ENCODE measurements at regions not wholly inside any gene's neighbourhood (a gene's known extent, or its start where the extent isn't known, plus 50 kb on each side); places are given as distances from the start of the nearest gene placed in this dataset.
"Not testable (repeated sequence)": the region's sequence is repeated elsewhere in the genome, so short reads cannot be mapped to it uniquely, and the experiment has no call there.

DNA sequence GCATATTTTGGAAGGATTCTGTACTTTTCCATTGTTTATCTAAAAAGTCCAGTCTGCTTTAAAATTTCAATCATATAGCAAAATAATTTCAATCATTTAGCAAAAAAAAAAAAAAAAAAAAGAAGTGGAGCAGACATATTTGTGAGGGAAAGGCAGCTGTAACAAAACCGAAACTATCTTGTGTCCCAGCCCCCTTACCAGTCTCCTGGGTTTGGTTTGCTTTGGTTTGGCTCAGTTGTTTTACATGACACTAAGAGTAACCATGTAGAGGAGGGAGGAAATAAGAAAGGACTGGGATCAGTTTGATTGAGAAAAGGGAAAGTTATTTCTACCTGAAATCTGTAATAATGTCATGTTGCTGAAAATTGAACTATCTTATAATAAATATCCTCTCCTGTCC, 158.8 kb upstream of the GADL1 start:
- no peak for DNase-seq

DNA sequence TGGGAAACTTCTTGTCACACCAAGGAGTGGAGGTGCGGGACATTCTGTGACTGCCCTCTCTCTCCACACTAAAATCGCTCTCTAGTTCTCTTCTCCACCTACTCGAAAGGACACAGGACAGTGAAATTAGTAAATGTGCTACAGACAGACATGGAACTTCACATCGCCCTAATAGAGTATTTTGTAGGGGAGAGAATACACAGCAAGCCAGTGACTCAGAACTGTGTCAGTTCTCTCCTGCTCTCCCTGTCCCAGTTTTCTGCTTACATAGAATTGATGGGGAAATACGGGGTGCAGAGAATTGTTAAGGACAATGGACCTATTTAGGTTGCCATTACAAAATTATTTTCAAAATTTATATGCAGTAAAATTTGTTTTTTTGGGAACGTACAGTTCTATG, 159.6 kb upstream of the GADL1 start:
- DNase-seq: no peak

DNA sequence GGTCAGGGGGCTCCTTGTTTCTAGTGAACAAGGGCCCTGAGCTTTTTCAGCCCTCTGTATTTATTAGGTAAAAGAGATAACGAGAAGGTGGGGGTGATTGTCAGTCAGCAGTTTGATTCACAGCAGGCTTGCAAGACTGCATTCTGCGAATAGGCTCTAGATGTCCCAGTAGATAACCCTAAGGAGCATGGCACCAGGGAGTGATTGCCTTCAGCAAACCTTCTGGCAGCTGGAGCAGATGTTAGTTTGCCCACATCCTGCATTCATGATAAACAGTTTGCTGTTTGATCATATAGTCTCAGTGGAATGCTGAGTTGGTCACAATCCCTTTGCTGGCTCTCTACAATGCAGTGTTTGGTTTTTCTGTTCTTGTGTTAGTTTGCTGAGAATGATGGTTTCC, 161.3 kb upstream of the GADL1 start:
- no peak for DNase-seq

DNA sequence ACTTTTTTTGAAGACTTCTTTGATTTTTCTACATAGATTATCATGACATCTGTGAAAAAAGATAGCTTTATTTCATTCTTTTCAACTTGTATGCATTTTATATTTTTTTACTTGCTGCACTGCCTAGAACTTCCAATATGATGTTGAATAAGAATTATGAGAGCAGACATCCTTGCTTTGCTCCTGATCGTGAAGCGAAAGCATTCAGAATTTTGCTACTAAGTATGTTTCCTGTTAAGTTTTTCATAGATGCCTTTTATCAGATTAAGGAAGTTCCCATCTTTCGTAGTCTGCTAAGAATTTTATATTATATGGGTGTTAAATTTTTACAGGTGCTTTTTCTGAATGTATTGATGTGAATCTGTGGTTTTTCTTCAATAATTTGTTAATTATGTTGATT, 163.4 kb upstream of the GADL1 start:
- DNase-seq: no peak

DNA sequence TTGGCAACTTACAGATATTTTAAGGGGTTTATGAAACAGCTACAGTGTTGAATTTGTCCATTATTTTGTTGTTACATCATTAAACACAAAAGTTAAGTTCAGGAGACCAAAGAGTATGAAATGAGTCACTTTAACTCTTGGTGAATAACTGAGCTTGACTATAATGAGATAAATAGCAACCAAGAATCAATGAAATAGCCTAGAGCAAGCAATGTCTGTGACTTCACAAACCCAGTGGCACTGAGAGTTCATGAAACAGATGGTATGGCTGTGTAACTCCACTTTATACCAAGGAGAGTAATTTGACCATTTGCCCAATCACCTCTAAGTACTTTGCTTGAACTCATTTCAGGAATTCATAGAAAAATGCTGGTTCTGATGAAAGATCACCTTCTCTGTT, 169.6 kb upstream of the GADL1 start:
- no peak for DNase-seq

DNA sequence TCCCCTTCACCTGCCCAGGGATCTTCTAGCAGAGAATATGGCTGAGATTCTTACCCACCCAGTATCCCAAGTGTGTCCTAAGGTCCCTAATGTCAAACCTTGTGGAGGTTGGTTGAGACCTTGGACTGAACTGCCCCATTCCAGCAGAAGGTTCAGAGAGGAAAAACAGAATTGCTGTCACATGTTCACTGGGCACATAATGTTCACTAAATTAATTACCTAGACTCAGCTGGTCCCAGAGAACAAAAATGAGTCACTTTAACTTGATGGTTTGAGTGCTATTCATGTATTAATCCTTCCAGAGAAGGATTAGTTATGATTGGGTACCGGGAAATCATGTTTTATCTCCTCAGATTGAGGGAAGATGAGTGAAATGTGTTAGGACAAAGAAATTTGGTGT, 171.3 kb upstream of the GADL1 start:
- no peak for DNase-seq

DNA sequence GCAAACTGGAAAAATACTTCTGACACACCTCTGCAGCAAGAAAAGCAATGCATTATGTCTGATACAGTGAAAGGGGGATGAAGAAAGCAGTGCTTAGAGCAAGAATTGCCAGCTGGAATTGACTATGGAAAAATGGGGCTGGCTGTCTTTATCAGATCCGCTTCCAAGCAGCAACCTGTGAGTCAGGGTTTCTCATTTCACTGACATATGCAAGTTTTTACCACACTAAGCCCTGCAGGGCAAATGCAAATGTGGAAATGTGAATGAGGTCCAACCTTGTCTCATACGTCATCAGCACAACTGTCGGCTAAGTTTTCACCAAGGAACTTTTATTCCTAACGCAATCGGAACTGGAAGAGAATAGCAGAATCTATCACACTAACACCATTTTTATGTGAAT, 172.5 kb upstream of the GADL1 start:
- DNase-seq: no peak

DNA sequence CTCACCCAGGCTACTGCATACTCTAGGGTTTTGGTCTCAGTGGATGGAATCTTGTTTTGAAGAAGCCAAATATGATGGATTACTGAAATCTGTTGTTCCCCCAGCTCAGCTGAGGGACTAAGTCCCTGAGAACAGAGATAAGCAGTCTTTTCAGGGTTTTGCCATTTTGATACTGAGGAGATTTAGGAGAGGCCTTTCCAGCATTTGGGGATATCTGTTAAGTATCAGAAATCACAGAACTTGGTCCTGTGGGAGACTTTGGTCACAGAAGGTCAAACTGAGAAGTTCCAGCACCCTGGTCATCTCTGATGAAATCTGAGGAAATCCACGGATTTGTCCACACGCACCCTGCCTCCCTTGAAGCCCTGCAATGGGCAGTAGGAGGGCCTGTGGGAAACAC, 181.0 kb upstream of the GADL1 start:
- DNase-seq: no peak

DNA sequence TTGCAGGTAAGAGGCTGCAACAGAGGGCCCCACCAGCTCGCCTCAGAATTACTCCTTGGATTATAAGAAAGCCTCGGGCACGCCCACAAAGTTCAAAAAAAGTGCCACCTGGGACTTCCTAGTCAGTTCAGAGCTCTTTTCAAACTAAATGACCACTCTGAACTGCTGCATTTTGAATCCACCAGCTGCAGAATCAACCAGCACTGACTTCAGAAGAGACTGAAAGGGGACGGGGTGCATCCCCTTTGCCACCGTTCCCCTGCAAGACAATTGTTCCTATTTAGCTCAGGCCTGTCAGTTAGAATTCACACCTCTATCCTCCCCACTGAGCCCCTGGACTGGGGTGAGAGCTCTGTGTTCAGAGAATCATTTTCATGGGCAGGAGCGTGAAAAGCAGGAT, 181.4 kb upstream of the GADL1 start:
- no peak for DNase-seq

DNA sequence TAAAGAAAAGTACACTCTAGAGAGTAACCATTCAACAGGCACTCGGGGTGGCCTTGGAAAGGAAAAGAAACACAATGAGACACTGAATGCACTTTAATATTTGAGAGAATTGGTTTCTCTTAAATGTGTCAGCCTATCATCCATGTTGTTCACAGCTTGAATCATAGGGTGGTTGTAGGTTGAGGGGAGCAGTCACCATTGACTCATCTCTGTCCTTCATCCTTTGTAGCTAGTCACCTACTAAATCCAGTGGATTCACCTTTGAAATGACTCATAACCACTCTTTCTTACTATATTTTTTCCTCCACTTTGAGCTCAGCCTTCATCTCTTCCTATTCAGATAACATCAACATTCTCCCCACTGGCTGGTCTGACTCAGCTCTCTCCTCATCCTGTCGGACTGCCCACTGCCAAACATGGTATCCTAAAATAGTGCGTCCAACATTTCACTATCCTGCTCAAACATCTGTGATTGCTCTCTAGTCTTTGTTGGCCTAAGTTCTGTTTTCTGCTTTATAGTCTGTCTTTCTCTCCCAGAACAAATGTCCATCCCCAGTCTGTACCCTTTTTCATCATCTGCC, 182.7 kb upstream of the GADL1 start:
- DNase-seq: no peak

DNA sequence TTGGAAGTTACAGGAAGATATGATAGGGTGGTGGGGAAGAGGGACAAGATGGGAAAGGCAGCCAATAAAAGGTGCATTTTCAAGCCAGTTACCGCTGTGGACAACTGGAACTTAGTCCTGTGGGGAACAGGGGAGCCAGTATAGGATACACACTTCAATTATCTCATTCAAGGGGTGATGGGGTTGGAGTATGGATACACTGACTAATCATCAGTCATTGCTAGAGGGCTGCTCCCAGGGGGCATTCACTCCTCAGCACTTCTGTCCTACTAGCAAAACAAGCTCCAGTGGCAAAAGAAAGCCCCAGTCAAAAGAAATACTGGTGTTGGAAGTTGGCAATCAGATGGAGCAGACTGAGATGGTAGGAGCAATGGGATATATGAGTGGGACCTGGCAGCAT, 183.4 kb upstream of the GADL1 start:
- no peak for DNase-seq

DNA sequence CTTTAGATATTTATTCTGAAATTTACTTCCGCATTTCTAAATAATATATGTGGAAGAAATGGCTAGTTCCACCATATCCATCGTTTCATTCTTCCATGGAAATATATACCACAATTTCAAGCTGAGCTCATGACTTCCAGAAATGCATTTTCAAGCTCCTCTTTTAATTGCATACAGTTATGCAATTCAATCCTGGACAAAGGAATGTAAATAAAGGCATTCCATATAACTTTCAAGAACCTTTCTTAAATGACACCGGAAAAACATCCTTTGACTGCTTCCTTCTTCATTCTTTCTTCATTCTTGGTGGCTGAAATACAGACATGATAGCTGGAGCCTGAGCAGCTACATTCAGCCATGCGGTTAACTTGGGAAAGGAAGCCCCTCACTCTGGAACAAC, 185.2 kb upstream of the GADL1 start:
- DNase-seq: no peak

DNA sequence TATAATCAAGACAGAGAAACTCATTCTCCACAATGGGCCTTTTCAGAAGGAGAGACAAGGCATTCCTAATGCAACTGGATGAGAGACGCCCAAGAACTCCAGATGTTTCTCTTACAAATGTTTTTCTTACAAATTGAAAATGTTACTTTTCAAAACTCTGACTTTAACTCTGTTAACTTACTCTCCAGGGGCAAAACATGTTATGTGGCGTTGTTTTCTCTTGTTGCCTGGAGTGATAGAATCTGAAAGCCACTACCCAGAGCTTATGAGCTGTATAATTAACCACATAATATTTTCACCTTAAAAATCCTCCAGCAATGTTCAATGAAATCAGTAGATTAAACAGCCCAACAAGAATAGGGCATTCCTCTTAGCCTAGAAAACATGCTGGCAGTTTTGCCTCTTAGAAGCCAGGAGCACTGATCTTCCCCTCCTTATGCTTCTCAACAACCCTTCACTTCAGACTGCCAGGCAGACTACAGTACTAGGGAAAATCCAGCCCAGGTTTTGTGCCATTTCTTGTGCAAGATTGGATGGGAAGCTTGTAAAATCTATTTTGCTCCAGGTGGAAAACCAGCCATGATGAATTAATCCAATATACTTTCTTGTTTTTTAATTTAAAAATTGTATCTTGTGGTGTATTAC, 186.7 kb upstream of the GADL1 start:
- no peak for DNase-seq

DNA sequence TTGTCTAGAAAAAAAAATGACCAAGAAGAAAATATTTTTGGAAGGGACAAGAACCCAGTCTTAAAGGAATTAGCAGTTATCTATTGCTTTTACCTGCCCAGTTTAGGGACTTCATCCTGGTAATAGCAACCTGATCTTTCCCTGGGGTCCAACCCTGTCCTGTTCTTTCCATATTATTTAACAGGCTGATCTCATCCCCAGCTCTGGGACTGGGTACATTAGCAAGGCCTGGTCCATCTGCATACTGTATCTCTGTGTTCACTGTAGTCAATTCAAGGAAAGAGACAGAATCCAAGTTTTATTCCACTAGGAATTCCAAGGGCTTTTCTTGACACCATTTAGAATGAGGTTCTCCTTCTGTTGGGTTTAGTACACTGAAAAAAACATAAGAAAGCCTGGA, 191.7 kb upstream of the GADL1 start:
- no peak for DNase-seq

DNA sequence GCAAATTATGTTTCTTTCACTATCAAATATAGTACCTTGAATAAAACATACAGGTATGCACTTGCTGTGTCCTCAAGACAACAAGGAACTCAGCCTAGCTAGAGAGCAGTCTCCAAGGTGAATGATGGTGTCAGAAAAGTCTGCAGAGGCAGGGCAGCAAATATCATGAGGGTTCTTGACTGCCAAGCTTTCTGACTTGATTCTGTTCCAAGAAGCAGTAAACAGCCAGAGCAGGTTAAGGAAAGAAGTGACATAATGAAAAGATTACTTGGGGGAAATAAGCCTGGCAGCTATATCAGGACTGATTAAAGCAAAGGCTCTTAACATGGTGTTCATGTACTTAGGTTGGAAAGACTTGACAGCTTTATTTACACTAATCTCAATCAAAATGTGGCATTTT, 192.2 kb upstream of the GADL1 start:
- DNase-seq: no peak

DNA sequence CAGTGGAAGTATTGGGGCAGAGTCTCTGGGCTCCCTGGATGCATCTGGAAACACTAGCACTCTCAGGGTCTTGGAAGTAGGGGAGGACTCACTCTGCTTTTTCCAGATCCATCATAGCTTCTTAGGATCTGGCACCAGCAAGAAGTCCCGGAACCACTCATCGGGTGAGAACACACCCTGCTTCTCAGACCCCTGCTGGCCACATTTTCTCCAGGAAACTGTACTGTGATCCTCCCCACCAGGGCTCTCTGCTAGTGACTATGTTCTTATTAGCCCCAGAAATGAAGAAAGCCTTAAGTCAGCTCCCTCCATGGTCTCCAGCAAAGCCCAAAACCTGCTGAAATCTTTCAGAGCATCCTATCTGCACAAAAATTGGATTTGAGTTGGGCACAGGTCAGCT, 197.3 kb upstream of the GADL1 start:
- no peak for DNase-seq

DNA sequence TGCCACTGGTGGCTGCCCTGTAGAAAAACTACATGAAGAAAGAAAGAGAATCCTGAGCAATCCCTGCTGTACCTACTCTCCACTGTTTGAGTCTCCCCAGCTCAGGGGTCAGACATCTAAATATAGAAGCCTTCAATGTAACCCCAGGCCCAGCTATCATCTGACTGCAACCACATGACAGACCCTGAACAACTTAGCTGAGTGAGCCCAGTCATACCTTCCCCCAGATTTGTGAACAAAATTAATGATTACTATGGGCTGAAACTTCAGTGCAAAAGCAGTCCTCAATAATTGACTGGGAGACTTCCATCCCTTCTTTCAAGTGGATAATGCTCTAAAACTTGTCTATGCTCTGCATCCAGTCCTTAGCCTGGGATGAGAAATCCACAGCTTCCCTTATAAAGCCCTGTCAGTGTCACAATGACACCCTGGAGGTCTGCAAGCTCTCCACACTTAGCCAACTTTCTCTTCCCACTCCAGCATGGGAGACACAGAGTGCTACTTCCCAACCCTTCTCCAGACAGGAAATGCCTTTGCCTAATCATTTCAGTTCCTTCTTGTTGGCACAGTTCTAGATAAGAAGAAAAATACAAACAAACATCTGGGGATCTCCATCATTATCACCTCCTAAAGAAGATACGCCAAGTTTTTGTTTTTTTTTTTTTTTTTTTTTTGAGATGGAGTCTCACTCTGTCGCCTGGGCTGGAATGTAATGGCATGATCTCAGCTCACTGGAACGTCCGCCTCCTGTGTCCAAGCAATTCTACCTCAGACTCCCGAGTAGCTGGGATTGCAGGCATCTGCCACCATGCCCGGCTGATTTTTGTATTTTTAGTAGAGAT, 198.5 kb upstream of the GADL1 start:
- no peak for DNase-seq

DNA sequence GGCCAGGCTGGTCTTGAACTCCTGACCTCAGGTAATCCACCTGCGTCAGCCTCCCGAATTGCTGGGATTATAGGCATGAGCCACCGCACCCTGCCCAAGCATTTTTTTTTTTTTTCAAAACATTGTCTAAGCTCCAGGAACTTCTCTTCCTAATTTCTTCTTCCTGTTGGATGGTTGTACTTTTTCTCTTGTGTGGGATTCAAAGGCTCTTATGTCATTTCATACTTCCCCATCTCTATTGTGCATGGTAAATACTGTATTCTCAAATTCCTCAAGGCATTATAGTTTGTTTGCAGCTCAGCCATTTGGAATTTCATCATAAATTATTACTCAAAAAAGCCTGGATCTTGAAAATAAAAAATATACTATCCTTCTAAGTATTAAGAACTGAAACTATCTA, 199.1 kb upstream of the GADL1 start:
- no peak for DNase-seq

DNA sequence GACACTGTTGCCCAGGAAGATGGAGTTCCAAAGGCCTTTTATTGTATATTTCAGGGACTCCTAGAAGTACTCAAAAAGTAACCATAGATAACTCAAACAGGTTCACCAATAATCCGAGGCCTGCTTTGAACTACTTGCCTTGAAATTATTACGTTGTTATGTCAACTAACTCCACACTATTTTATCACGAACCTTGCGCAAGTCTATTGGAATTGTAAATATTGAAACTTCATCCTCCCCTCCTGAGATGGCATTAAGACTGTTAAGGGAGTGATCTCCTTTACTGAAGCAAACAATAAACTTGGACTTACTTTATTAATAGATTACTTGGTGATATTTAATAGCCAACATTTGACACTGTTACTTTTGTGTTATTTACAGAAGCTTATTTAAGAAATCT, 199.6 kb upstream of the GADL1 start:
- no peak for DNase-seq

DNA sequence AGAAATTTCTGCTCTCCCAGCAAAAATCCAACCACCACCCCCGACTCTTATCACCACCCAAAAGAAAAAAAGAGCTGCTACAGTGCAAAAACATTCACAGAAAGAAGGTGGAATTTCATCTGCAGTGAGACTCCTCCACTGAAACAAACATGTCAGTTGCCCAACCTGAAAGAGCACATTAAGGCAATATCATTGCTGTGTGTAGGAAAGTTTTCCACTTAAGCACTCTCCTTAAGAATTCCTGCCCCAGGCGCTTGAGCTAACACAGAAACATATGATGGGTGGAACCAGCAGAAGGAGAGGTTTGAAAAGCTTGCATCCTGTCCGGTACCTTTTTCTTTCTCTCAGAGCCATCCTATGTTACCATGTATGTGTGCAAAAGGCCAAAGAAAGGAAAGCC, 200.8 kb upstream of the GADL1 start:
- no peak for DNase-seq

DNA sequence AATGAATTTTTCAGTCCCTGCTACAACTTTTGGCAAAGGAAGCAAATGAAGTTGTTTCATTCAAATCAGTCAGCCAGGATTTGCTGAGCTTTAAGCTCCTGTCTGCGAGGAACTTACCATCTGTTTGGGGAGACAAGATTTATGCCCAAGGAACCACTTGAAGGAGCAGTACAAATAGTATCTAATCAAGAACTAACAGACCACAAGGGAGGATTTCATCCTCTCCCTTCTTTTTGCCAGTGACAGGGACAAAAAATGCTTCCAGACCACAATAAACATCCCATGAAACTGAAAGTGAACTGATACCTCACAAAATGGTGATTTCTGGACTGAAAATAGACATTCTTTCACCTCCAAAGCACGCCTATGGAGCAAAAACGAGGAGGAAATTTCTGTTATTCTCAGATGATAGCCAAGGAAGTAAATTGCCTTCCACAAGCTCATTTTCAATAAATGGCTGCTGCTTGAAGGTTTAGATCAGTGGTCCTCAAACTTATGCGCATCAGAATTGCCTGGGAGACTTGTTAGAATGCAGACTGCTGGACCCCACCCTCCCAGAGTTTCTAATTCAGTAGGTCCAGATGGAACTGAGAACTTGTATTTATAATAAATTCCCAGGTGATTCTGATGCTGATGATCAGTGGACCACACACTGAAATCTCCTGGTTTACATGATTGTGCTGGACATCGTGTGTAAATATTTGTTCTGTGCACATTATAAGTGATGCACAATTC, 202.4 kb upstream of the GADL1 start:
- DNase-seq: no peak

DNA sequence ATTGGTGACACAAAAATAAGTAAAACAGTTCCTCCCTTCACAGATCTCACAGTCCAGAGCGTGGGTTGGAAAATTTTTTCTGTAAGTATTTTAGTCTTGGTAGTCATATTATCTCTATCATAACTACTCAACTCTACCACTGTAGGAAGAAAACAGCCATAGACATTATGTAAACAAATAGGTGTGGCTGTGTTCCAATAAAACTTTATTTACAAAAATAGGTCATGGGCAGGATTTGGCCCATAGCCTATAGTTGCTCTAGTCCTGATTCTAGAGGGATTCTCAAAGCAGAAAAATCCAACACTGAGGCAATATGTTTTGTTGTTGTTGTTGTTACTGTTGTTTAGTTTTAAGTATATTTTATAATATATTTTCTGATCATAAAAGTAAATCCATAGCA, 206.1 kb upstream of the GADL1 start:
- DNase-seq: no peak

DNA sequence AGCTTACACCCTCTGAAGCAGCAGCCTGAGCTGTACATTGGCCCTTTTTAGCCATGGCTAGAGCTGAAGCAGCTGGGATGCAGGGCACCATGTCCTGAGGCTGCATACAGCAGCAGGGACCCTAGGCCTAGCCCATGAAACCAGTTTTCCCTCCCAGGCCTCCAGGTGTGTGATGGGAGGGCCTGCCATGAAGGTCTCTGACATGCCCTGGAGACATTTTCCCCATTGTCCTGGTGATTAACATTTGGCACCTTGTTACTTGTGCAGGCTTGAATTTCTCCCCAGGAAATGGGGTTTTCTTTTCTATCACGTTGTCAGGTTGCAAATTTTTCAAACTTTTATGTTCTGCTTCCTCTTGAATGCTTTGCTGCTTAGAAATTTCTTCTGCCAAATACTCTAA, 206.8 kb upstream of the GADL1 start:
- DNase-seq: not testable (repeated sequence)

All from NCI-H774 (cell line).